Glutamatergic neuron (in vitro differentiated cells): ENCODE measurements at regions not wholly inside any gene's neighbourhood (a gene's known extent, or its start where the extent isn't known, plus 50 kb on each side); places are given as distances from the start of the nearest gene placed in this dataset.
A peak's percentile ranks its signal among the peaks of the same experiment; 100 is the strongest.

Experiments used
- DNase-seq: peaks from one replicate; pipeline ENCODE4 v3.0.0; 2022
- H3K27ac Mint-ChIP-seq: one replicate; pipeline ENCODE4 v1.8.0; 2020; ENCODE audit warnings: mild to moderate bottlenecking, mixed read lengths, inconsistent platforms; ENCODE audit not compliant: unreplicated experiment
- H3K27me3 Mint-ChIP-seq: one replicate; pipeline ENCODE4 v1.8.0; 2020; ENCODE audit warnings: mild to moderate bottlenecking, moderate library complexity, mixed read lengths, inconsistent platforms; ENCODE audit not compliant: unreplicated experiment
- H3K36me3 Mint-ChIP-seq: one replicate; pipeline ENCODE4 v1.8.0; 2020; ENCODE audit warnings: mild to moderate bottlenecking, mixed read lengths, inconsistent platforms; ENCODE audit not compliant: unreplicated experiment
- H3K4me1 Mint-ChIP-seq: one replicate; pipeline ENCODE4 v1.8.0; 2020; ENCODE audit warnings: mild to moderate bottlenecking, low read depth, mixed read lengths, inconsistent platforms; ENCODE audit not compliant: unreplicated experiment
- H3K4me3 Mint-ChIP-seq: one replicate; pipeline ENCODE4 v1.8.0; 2020; ENCODE audit warnings: mild to moderate bottlenecking, mixed read lengths, inconsistent platforms; ENCODE audit not compliant: unreplicated experiment
- H3K9me3 Mint-ChIP-seq: one replicate; pipeline ENCODE4 v1.8.0; 2020; ENCODE audit warnings: mild to moderate bottlenecking, moderate library complexity, mixed read lengths, inconsistent platforms; ENCODE audit not compliant: unreplicated experiment
- CTCF ChIP-seq: fragments of 200-600 bp; sonication (generic); IDR thresholded peaks from one replicate; pipeline ENCODE4 v1.5.0; 2021; ENCODE audit not compliant: partially characterized antibody, unreplicated experiment

DNA sequence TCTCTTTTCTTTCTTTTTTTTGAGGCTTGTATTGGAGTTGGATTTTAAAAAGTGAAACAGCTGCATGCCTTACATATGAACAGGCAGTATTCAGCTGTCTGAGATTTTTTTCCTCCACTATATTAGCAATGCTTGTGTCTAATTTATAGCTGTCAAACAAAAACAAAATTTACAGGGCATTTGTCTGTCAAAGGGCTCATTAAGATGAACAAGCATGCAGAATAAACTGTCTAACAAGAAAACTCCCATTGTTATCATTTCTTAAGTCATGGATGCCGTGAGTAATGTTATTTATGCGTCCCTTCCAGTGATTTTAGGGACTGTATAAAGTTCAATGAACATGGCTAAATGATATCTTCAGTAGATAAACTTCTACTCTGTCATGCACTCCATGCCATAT is 674.7 kb downstream of the PLCL1 start:
- Mint-ChIP-seq H3K4me3 (no peak overlapping the region), H3K27ac (no peak overlapping the region), H3K27me3 (no peaks in the 10 kb centered on the region), H3K4me1 (peaks cover 4% of the 10 kb centered on the region), H3K36me3 (no peaks in the 10 kb centered on the region), H3K9me3 (no peaks in the 10 kb centered on the region)
- no peak for DNase-seq
- no peak for TF ChIP-seq CTCF

GRCh38 chr2:198478361-198478760 is 674.0 kb downstream of the PLCL1 start:
- H3K4me1 Mint-ChIP-seq, result peaks cover 4% of the 10 kb centered on the region
- no peak overlapping the region for H3K4me3 Mint-ChIP-seq
- no peaks in the 10 kb centered on the region for H3K9me3 Mint-ChIP-seq
- DNase-seq, result no peak
- no peaks in the 10 kb centered on the region for H3K27me3 Mint-ChIP-seq
- TF ChIP-seq CTCF, result no peak
- no peaks in the 10 kb centered on the region for H3K36me3 Mint-ChIP-seq
- H3K27ac Mint-ChIP-seq, result no peak overlapping the region

GRCh38 chr2:198476007-198476406 is 671.6 kb downstream of the PLCL1 start:
- Mint-ChIP-seq H3K27ac (no peak overlapping the region), H3K4me3 (no peak overlapping the region), H3K36me3 (no peaks in the 10 kb centered on the region), H3K9me3 (no peaks in the 10 kb centered on the region), H3K4me1 (peaks cover 4% of the 10 kb centered on the region), H3K27me3 (no peaks in the 10 kb centered on the region)
- no peak for TF ChIP-seq CTCF
- DNase-seq, result no peak

- no peak overlapping the region for H3K27ac Mint-ChIP-seq
- H3K27me3 Mint-ChIP-seq, result no peaks in the 10 kb centered on the region
- H3K4me3 Mint-ChIP-seq, result no peak overlapping the region
- H3K9me3 Mint-ChIP-seq, result no peaks in the 10 kb centered on the region
- TF ChIP-seq CTCF, result peak; percentile 19
- DNase-seq, result no peak
- H3K4me1 Mint-ChIP-seq, result peaks cover 4% of the 10 kb centered on the region
- H3K36me3 Mint-ChIP-seq, result no peaks in the 10 kb centered on the region
Observed at GRCh38 chr2:198471291-198471690, 666.9 kb downstream of the PLCL1 start.

DNA sequence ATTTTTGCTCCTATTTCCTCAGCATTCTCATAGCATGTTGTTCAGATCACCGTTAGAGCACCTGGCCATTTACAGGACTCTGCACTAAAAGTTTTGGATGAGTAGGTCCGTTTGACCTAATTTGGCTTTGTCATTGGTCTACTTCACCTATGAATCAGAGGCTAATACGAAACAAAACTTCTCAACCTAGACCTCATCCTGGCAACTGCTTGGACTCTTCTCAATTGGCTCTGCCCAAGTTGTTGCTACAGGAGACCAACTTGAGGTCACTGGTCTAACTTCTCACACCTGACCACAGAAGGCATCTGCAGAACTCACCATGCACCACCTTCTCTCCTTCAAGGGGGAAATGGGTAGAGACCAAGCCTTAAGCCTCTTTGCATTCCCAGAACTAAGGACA is 663.7 kb downstream of the PLCL1 start:
- no peaks in the 10 kb centered on the region for H3K36me3 Mint-ChIP-seq
- no peaks in the 10 kb centered on the region for H3K9me3 Mint-ChIP-seq
- no peak overlapping the region for H3K4me3 Mint-ChIP-seq
- no peak overlapping the region for H3K27ac Mint-ChIP-seq
- no peaks in the 10 kb centered on the region for H3K4me1 Mint-ChIP-seq
- TF ChIP-seq CTCF, result no peak
- no peak for DNase-seq
- H3K27me3 Mint-ChIP-seq, result no peaks in the 10 kb centered on the region
